Neural progenitor cell (in vitro differentiated cells): ENCODE measurements at regions not wholly inside any gene's neighbourhood (a gene's known extent, or its start where the extent isn't known, plus 50 kb on each side); places are given as distances from the start of the nearest gene placed in this dataset.
"Not testable (repeated sequence)": the region's sequence is repeated elsewhere in the genome, so short reads cannot be mapped to it uniquely, and the experiment has no call there.

Experiments
- DNase-seq: peaks from one replicate; pipeline ENCODE4 v3.0.0-alpha.2; 2016; ENCODE audit warnings: low spot score
- H2AFZ ChIP-seq: fragments of 200-600 bp; sonication (generic); replicated peaks from 2 replicates; pipeline ENCODE4 v1.6.1; 2016; ENCODE audit warnings: antibody characterized with exemption
- H3F3A ChIP-seq: fragments of 200-600 bp; sonication (generic); 2 replicates; pipeline ENCODE4 v1.6.1; 2016; ENCODE audit warnings: antibody characterized with exemption, low read depth
- H3K27ac ChIP-seq: fragments of 200-600 bp; sonication (generic); 2 replicates; pipeline ENCODE4 v1.5.1; 2016; ENCODE audit warnings: mild to moderate bottlenecking
- H3K27me3 ChIP-seq: fragments of 200-600 bp; sonication (generic); 2 replicates; pipeline ENCODE4 v1.6.1; 2016; ENCODE audit warnings: mild to moderate bottlenecking, moderate library complexity
- H3K36me3 ChIP-seq: fragments of 200-600 bp; sonication (generic); 2 replicates; pipeline ENCODE4 v1.5.1; 2016
- H3K4me1 ChIP-seq: fragments of 200-600 bp; sonication (generic); 2 replicates; pipeline ENCODE4 v1.6.1; 2016; ENCODE audit warnings: mixed run types
- H3K4me2 ChIP-seq: fragments of 200-600 bp; sonication (generic); 2 replicates; pipeline ENCODE4 v1.6.1; 2016
- H3K4me3 ChIP-seq: fragments of 200-600 bp; sonication (generic); 2 replicates; pipeline ENCODE4 v1.5.1; 2016
- H3K79me2 ChIP-seq: fragments of 200-600 bp; sonication (generic); 2 replicates; pipeline ENCODE4 v1.6.1; 2016; ENCODE audit warnings: low read depth
- H3K9ac ChIP-seq: fragments of 200-600 bp; sonication (generic); 2 replicates; pipeline ENCODE4 v1.6.1; 2016
- H3K9me3 ChIP-seq: fragments of 200-600 bp; sonication (generic); 2 replicates; pipeline ENCODE4 v1.5.1; 2016; ENCODE audit warnings: low read depth
- H4K20me1 ChIP-seq: fragments of 200-600 bp; sonication (generic); 2 replicates; pipeline ENCODE4 v1.6.1; 2016; ENCODE audit warnings: low read depth
- H3K27ac Mint-ChIP-seq: 3 replicates; pipeline ENCODE4 v1.8.0; 2021; ENCODE audit warnings: mixed read lengths
- H3K27me3 Mint-ChIP-seq: 2 replicates; pipeline ENCODE4 v1.8.0; 2022; ENCODE audit warnings: low read depth, mild to moderate bottlenecking, inconsistent platforms, moderate library complexity, mixed read lengths; ENCODE audit not compliant: insufficient read depth
- H3K36me3 Mint-ChIP-seq: 3 replicates; pipeline ENCODE4 v1.8.0; 2021; ENCODE audit warnings: mixed read lengths
- H3K4me1 Mint-ChIP-seq: 3 replicates; pipeline ENCODE4 v1.8.0; 2021; ENCODE audit warnings: mixed read lengths
- H3K4me3 Mint-ChIP-seq: 3 replicates; pipeline ENCODE4 v1.8.0; 2021; ENCODE audit warnings: mild to moderate bottlenecking, moderate library complexity, mixed read lengths
- H3K9me3 Mint-ChIP-seq: 3 replicates; pipeline ENCODE4 v1.8.0; 2020; ENCODE audit warnings: mixed read lengths
- CTCF ChIP-seq: fragments of 200-600 bp; sonication (generic); IDR thresholded peaks from 2 replicates; pipeline ENCODE4 v1.5.1; 2017; ENCODE audit warnings: antibody characterized with exemption, mild to moderate bottlenecking
- EZH2 ChIP-seq: fragments of 200-600 bp; sonication (generic); IDR thresholded peaks from 2 replicates; pipeline ENCODE4 v1.6.1; 2017; ENCODE audit warnings: antibody characterized with exemption, mild to moderate bottlenecking, moderate library complexity
- EZH2phosphoT487 ChIP-seq: fragments of 200-600 bp; sonication (generic); IDR thresholded peaks from 2 replicates; pipeline ENCODE4 v1.6.1; 2017; ENCODE audit warnings: antibody characterized with exemption

- Histone ChIP-seq H3K9me3 (no peaks in the 10 kb centered on the region), H3K27me3 (no peaks in the 10 kb centered on the region), H3K27ac (no peak overlapping the region), H3K36me3 (no peaks in the 10 kb centered on the region), H3K4me3 (no peak overlapping the region), H4K20me1 (no peaks in the 10 kb centered on the region), H3K4me1 (no peaks in the 10 kb centered on the region), H3F3A (no peaks in the 10 kb centered on the region), H3K4me2 (no peak overlapping the region), H3K79me2 (no peaks in the 10 kb centered on the region), H2AFZ (peak overlapping the region; percentile 65), H3K9ac (no peak overlapping the region)
- peaks cover 10% of the 10 kb centered on the region for H3K4me1 Mint-ChIP-seq
- H3K36me3 Mint-ChIP-seq = no peaks in the 10 kb centered on the region
- DNase-seq = no peak
- H3K27ac Mint-ChIP-seq = no peak overlapping the region
- H3K27me3 Mint-ChIP-seq = peaks cover 5% of the 10 kb centered on the region
- TF ChIP-seq CTCF (no peak), EZH2phosphoT487 (no peak), EZH2 (no peak)
- peaks cover 2% of the 10 kb centered on the region for H3K9me3 Mint-ChIP-seq
- no peak overlapping the region for H3K4me3 Mint-ChIP-seq
Observed at GRCh38 chr20:17822039-17822438, 122.3 kb downstream of the BANF2 start.

- not testable (repeated sequence) for H3K4me1 ChIP-seq, H3K4me2 ChIP-seq, H3K36me3 Mint-ChIP-seq, H3K79me2 ChIP-seq, H3K4me3 ChIP-seq, H3F3A ChIP-seq, H3K4me3 Mint-ChIP-seq, H3K9me3 Mint-ChIP-seq, H3K9me3 ChIP-seq, H3K27me3 ChIP-seq, H3K36me3 ChIP-seq, H3K27me3 Mint-ChIP-seq, H3K9ac ChIP-seq, H4K20me1 ChIP-seq, DNase-seq, H3K27ac ChIP-seq, H3K27ac Mint-ChIP-seq
- H2AFZ ChIP-seq = peak overlapping the region; percentile 65
- H3K4me1 Mint-ChIP-seq = peaks cover 12% of the 10 kb centered on the region
Observed at GRCh38 chr20:17821606-17822005, 121.8 kb downstream of the BANF2 start.

- Histone ChIP-seq H3K27ac (no peak overlapping the region), H3K4me3 (no peak overlapping the region), H3K4me1 (no peaks in the 10 kb centered on the region), H3K79me2 (no peaks in the 10 kb centered on the region), H3K9ac (no peak overlapping the region), H3F3A (no peaks in the 10 kb centered on the region), H2AFZ (no peak overlapping the region), H3K4me2 (no peak overlapping the region), H3K9me3 (no peaks in the 10 kb centered on the region), H4K20me1 (no peaks in the 10 kb centered on the region), H3K27me3 (no peaks in the 10 kb centered on the region), H3K36me3 (no peaks in the 10 kb centered on the region)
- no peak for DNase-seq
- H3K4me1 Mint-ChIP-seq = peaks cover 10% of the 10 kb centered on the region
- no peaks in the 10 kb centered on the region for H3K36me3 Mint-ChIP-seq
- H3K9me3 Mint-ChIP-seq = peaks cover 2% of the 10 kb centered on the region
- H3K4me3 Mint-ChIP-seq = no peak overlapping the region
- TF ChIP-seq CTCF (no peak), EZH2 (no peak), EZH2phosphoT487 (no peak)
- no peak overlapping the region for H3K27ac Mint-ChIP-seq
- peaks cover 5% of the 10 kb centered on the region for H3K27me3 Mint-ChIP-seq
Observed at GRCh38 chr20:17819395-17820093, 119.8 kb downstream of the BANF2 start.

DNA sequence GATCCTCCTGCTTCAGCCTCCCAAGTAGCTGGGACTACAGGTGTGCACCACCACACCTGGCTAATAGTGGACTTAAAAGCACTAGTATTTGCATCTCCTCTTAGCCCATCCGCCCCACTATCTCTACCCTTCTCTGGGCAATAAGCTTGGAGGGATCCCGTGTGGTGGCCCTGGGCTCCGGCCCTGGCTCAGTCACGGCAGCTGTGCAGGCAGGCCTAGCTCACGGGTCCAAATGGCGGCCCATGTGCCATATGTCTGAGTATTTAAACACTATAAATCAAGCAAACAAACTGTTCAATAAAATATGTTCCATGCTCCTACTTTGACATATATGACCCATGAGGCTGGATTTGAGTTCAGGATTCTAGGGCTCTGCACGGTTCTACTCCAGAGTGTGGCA is 118.4 kb downstream of the BANF2 start:
- Histone ChIP-seq H2AFZ (no peak overlapping the region), H4K20me1 (no peaks in the 10 kb centered on the region), H3K27me3 (no peaks in the 10 kb centered on the region), H3K4me1 (no peaks in the 10 kb centered on the region), H3K4me3 (no peak overlapping the region), H3K4me2 (no peak overlapping the region), H3K9me3 (no peaks in the 10 kb centered on the region), H3K79me2 (no peaks in the 10 kb centered on the region), H3K36me3 (no peaks in the 10 kb centered on the region), H3F3A (no peaks in the 10 kb centered on the region), H3K27ac (no peak overlapping the region), H3K9ac (no peak overlapping the region)
- no peak overlapping the region for H3K27ac Mint-ChIP-seq
- no peak for TF ChIP-seq EZH2phosphoT487
- TF ChIP-seq CTCF = no peak
- no peak for TF ChIP-seq EZH2
- H3K4me3 Mint-ChIP-seq = no peak overlapping the region
- peaks cover 2% of the 10 kb centered on the region for H3K9me3 Mint-ChIP-seq
- H3K27me3 Mint-ChIP-seq = peaks cover 7% of the 10 kb centered on the region
- H3K36me3 Mint-ChIP-seq = no peaks in the 10 kb centered on the region
- H3K4me1 Mint-ChIP-seq = peaks cover 7% of the 10 kb centered on the region
- DNase-seq = no peak
